Activated naive CD8-positive, alpha-beta T cell treated with anti-CD3 and anti-CD28 coated beads, Interleukin-2, amount 10 ng/mL, durations not matched to agents 7 days and 5 days (primary cell): ENCODE measurements at regions not wholly inside any gene's neighbourhood (a gene's known extent, or its start where the extent isn't known, plus 50 kb on each side); places are given as distances from the start of the nearest gene placed in this dataset.
"Not testable (repeated sequence)": the region's sequence is repeated elsewhere in the genome, so short reads cannot be mapped to it uniquely, and the experiment has no call there.

Experiments
- ATAC-seq: fragments of 150-1000 bp; cut with Tn5 transposase; one replicate; pipeline ENCODE4 v1.10.0; 2021; ENCODE audit warnings: low read depth, moderate library complexity
- POLR2A ChIA-PET: fragments of 350-600 bp; sonication (Branson Sonifier 250); formaldehyde crosslinking; loops from one replicate; lab custom pipeline; 2021; ENCODE audit warnings: antibody characterized with exemption; lab: Charles Lee
- DNase-seq: peaks from one replicate; pipeline ENCODE4 v3.0.0; 2021
- H3K27ac Mint-ChIP-seq: one replicate; pipeline ENCODE4 v1.8.0; 2022; ENCODE audit warnings: mild to moderate bottlenecking, mixed read lengths
- H3K27me3 Mint-ChIP-seq: one replicate; pipeline ENCODE4 v1.8.0; 2022; ENCODE audit warnings: mild to moderate bottlenecking, moderate library complexity, mixed read lengths
- H3K36me3 Mint-ChIP-seq: one replicate; pipeline ENCODE4 v1.8.0; 2021; ENCODE audit warnings: mild to moderate bottlenecking, mixed read lengths
- H3K4me1 Mint-ChIP-seq: one replicate; pipeline ENCODE4 v1.8.0; 2021; ENCODE audit warnings: mixed read lengths
- H3K4me3 Mint-ChIP-seq: one replicate; pipeline ENCODE4 v1.8.0; 2022; ENCODE audit warnings: mild to moderate bottlenecking, moderate library complexity, mixed read lengths
- H3K9me3 Mint-ChIP-seq: one replicate; pipeline ENCODE4 v1.8.0; 2021; ENCODE audit warnings: mixed read lengths

DNA sequence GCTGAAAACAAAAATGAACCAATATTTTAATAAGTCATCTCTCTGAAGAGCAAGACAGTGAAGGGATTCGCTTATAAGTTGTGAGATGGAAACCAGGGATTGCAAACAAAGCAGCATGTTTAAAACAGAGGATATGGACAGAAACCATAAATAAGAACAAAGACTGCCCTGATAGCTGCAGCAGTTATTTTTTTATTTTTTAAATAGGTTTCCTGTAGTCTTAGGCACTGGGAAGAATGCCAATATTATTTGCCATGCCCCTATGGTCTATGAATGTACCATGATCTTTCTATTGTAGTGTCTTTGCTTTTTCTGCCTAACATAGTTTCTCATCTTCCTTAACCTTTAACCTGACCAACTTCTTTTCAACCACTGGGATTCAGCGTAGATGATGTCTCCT, 1334.0 kb upstream of the NRXN1 start:
- no peaks in the 10 kb centered on the region for H3K4me1 Mint-ChIP-seq
- H3K36me3 Mint-ChIP-seq = no peaks in the 10 kb centered on the region
- H3K27me3 Mint-ChIP-seq = no peaks in the 10 kb centered on the region
- DNase-seq (no peak), ATAC-seq (no peak)
- H3K9me3 Mint-ChIP-seq = no peaks in the 10 kb centered on the region
- no peak overlapping the region for H3K4me3 Mint-ChIP-seq
- POLR2A ChIA-PET = no interaction called here
- no peak overlapping the region for H3K27ac Mint-ChIP-seq

DNA sequence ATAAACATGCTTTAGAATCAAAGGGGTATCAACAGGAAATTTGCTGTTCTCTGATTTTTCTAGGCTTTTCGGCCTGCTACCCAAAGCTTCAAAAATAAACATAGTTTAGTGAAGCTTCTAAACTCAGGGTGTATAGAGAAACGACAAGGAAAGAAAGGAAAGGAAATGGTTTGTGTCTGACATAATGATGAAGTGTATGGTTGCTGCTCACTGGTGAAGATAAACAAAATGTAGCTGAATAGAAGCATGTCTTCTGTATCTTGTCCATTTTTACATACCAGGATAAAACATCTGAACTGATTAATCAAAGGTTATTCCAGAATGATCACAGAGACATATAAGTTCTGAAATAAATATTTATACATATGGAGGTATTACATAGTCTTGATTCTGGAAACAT, 1324.6 kb upstream of the NRXN1 start:
- no peak for DNase-seq
- ATAC-seq = no peak
- no peak overlapping the region for H3K27ac Mint-ChIP-seq
- H3K27me3 Mint-ChIP-seq = no peaks in the 10 kb centered on the region
- POLR2A ChIA-PET = no interaction called here
- H3K4me3 Mint-ChIP-seq = no peak overlapping the region
- H3K9me3 Mint-ChIP-seq = peaks cover 3% of the 10 kb centered on the region
- no peaks in the 10 kb centered on the region for H3K4me1 Mint-ChIP-seq
- no peaks in the 10 kb centered on the region for H3K36me3 Mint-ChIP-seq

DNA sequence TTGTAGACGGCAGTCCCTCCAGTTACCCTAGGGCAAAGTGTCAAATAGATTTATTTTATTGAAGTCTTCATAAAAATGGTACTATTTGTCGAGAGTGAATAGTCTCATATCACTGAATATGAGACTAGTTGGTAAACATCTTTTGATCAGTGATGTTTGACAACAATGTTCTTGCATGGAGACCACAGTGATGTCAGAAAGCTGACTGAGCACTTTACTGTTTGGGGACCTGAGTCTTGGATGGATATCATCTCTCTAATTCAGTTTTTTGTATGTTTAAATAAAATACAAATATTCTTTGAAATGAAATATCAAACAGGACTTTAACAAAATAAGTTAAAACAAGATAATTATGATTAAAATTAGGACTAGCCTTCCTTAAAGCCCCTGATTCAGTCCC, 1315.4 kb upstream of the NRXN1 start:
- DNase-seq = no peak
- H3K27ac Mint-ChIP-seq = no peak overlapping the region
- H3K4me3 Mint-ChIP-seq = no peak overlapping the region
- peaks cover 9% of the 10 kb centered on the region for H3K9me3 Mint-ChIP-seq
- no peaks in the 10 kb centered on the region for H3K36me3 Mint-ChIP-seq
- no peaks in the 10 kb centered on the region for H3K27me3 Mint-ChIP-seq
- no peak for ATAC-seq
- POLR2A ChIA-PET = no interaction called here
- H3K4me1 Mint-ChIP-seq = no peaks in the 10 kb centered on the region

GRCh38 chr2:52345676-52346075, 1313.7 kb upstream of the NRXN1 start:
- POLR2A ChIA-PET = no interaction called here
- DNase-seq = no peak
- H3K36me3 Mint-ChIP-seq = no peaks in the 10 kb centered on the region
- no peaks in the 10 kb centered on the region for H3K27me3 Mint-ChIP-seq
- H3K27ac Mint-ChIP-seq = no peak overlapping the region
- no peak overlapping the region for H3K4me3 Mint-ChIP-seq
- no peaks in the 10 kb centered on the region for H3K4me1 Mint-ChIP-seq
- ATAC-seq = no peak
- H3K9me3 Mint-ChIP-seq = peaks cover 9% of the 10 kb centered on the region

GRCh38 chr2:52345082-52345481, 1313.2 kb upstream of the NRXN1 start:
- POLR2A ChIA-PET = no interaction called here
- Mint-ChIP-seq H3K36me3 (no peaks in the 10 kb centered on the region), H3K4me1 (no peaks in the 10 kb centered on the region), H3K4me3 (no peak overlapping the region), H3K27me3 (no peaks in the 10 kb centered on the region), H3K9me3 (peaks cover 9% of the 10 kb centered on the region), H3K27ac (no peak overlapping the region)
- ATAC-seq (no peak), DNase-seq (no peak)

GRCh38 chr2:52343706-52344266, 1311.9 kb upstream of the NRXN1 start:
- ATAC-seq (no peak), DNase-seq (no peak)
- Mint-ChIP-seq H3K9me3 (peaks cover 3% of the 10 kb centered on the region), H3K27ac (no peak overlapping the region), H3K27me3 (no peaks in the 10 kb centered on the region), H3K4me1 (no peaks in the 10 kb centered on the region), H3K36me3 (no peaks in the 10 kb centered on the region), H3K4me3 (no peak overlapping the region)
- POLR2A ChIA-PET = no interaction called here

GRCh38 chr2:52343010-52343409, 1311.1 kb upstream of the NRXN1 start:
- no peaks in the 10 kb centered on the region for H3K27me3 Mint-ChIP-seq
- DNase-seq (no peak), ATAC-seq (no peak)
- H3K4me3 Mint-ChIP-seq = no peak overlapping the region
- POLR2A ChIA-PET = no interaction called here
- no peak overlapping the region for H3K27ac Mint-ChIP-seq
- H3K4me1 Mint-ChIP-seq = no peaks in the 10 kb centered on the region
- no peaks in the 10 kb centered on the region for H3K36me3 Mint-ChIP-seq
- peaks cover 2% of the 10 kb centered on the region for H3K9me3 Mint-ChIP-seq

DNA sequence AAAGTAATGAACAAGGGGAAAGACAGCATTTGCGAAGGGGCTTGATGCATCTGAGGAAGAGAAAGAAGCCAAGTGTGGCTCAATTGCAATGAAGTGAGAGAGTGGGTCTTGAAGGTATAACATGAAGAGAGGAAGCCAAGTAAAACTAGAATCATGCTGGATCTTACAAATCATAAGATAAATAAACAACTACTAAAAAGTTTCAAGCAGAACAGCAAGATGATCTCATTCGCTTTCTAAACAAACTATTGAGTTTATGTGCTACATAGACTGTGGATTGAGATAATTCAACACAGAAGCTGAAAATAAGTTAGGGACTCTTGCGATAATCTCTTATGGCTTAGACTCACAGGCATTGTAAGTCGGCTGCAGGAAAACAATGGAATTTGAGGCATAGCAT, 1310.5 kb upstream of the NRXN1 start:
- H3K4me3 Mint-ChIP-seq = no peak overlapping the region
- H3K4me1 Mint-ChIP-seq = no peaks in the 10 kb centered on the region
- no peaks in the 10 kb centered on the region for H3K27me3 Mint-ChIP-seq
- no peaks in the 10 kb centered on the region for H3K36me3 Mint-ChIP-seq
- peaks cover 4% of the 10 kb centered on the region for H3K9me3 Mint-ChIP-seq
- ATAC-seq (no peak), DNase-seq (no peak)
- POLR2A ChIA-PET = no interaction called here
- no peak overlapping the region for H3K27ac Mint-ChIP-seq

GRCh38 chr2:52341732-52342131, 1309.8 kb upstream of the NRXN1 start:
- POLR2A ChIA-PET = no interaction called here

GRCh38 chr2:52340171-52340570, 1308.2 kb upstream of the NRXN1 start:
- H3K4me3 Mint-ChIP-seq = no peak overlapping the region
- ATAC-seq (no peak), DNase-seq (no peak)
- POLR2A ChIA-PET = no interaction called here
- peaks cover 2% of the 10 kb centered on the region for H3K9me3 Mint-ChIP-seq
- no peaks in the 10 kb centered on the region for H3K4me1 Mint-ChIP-seq
- H3K27me3 Mint-ChIP-seq = no peaks in the 10 kb centered on the region
- no peak overlapping the region for H3K27ac Mint-ChIP-seq
- no peaks in the 10 kb centered on the region for H3K36me3 Mint-ChIP-seq

More at GRCh38 chr2:52341732-52342131, 1309.8 kb upstream of the NRXN1 start:
- DNase-seq = no peak
- ATAC-seq = no peak
- no peaks in the 10 kb centered on the region for H3K4me1 Mint-ChIP-seq
- H3K4me3 Mint-ChIP-seq = no peak overlapping the region
- H3K36me3 Mint-ChIP-seq = no peaks in the 10 kb centered on the region
- no peaks in the 10 kb centered on the region for H3K27me3 Mint-ChIP-seq
- H3K27ac Mint-ChIP-seq = no peak overlapping the region
- peaks cover 4% of the 10 kb centered on the region for H3K9me3 Mint-ChIP-seq

GRCh38 chr2:52337786-52338185, 1305.9 kb upstream of the NRXN1 start:
- H3K27me3 Mint-ChIP-seq, DNase-seq, H3K4me3 Mint-ChIP-seq, H3K27ac Mint-ChIP-seq, ATAC-seq, H3K4me1 Mint-ChIP-seq, H3K9me3 Mint-ChIP-seq, POLR2A ChIA-PET, H3K36me3 Mint-ChIP-seq: not testable (repeated sequence)

DNA sequence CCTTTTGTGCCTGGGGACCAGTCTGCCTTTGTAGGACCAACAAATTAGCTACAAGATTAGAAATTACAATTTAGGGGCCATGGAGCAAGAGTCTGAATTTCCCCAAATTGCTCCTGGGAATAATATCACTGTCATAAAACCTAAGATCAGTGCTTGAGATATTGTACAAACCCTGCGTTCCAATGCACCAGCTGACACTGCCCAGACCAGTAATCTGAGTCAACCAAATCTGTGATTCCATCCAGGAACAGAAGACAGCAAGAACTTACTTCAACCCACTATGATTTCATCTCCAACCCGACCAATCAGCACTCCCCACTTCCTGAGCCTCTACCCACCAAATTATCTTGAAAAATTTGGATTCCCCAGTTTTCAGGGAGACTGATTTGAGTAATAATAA, 1305.0 kb upstream of the NRXN1 start:
- DNase-seq = no peak
- Mint-ChIP-seq H3K27me3 (no peaks in the 10 kb centered on the region), H3K36me3 (no peaks in the 10 kb centered on the region), H3K4me3 (no peak overlapping the region), H3K9me3 (peaks cover 2% of the 10 kb centered on the region), H3K27ac (no peak overlapping the region), H3K4me1 (no peaks in the 10 kb centered on the region)
- ATAC-seq = no peak
- POLR2A ChIA-PET = no interaction called here

DNA sequence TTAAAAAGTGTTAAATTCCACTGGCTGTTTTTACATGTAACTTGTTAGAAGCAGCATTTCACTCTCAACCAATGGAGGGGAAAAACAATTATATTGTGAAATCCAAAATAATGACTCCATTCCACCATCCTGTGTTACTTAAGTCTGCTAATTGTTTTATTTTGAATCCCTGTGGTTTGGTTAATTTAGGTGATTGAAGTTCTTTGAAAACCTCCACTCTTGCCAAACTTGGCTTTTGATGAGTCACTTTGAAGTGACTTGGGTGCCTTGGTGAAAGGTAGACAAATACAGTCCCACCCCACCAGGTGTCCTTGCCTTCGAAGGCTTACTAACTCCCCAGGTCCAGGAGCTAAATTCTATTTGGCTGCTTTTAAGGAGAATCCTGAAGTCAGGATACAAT, 1303.8 kb upstream of the NRXN1 start:
- no peak overlapping the region for H3K27ac Mint-ChIP-seq
- no peaks in the 10 kb centered on the region for H3K27me3 Mint-ChIP-seq
- no peaks in the 10 kb centered on the region for H3K4me1 Mint-ChIP-seq
- H3K36me3 Mint-ChIP-seq = no peaks in the 10 kb centered on the region
- ATAC-seq = no peak
- no peak for DNase-seq
- POLR2A ChIA-PET = no interaction called here
- H3K4me3 Mint-ChIP-seq = no peak overlapping the region
- peaks cover 3% of the 10 kb centered on the region for H3K9me3 Mint-ChIP-seq

DNA sequence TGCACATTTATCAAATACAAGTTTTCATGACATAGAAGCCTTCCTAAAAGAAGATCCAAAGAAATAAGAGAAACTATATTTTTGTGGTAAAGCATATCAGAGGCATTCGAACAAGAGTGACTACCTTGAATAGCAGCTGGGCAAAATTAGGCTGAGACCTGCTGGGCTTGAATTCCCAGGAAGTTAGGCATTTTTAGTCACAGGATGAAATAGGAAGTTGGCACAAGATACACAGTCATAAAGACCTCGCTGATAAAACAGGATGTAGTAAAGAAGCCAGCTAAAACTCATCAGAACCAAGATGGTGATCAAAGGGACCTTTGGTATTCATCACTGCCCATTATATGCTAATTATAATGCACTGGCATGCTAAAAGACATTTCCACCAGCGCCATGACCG, 1302.3 kb upstream of the NRXN1 start:
- H3K36me3 Mint-ChIP-seq = no peaks in the 10 kb centered on the region
- H3K27me3 Mint-ChIP-seq = no peaks in the 10 kb centered on the region
- peaks cover 3% of the 10 kb centered on the region for H3K9me3 Mint-ChIP-seq
- H3K4me3 Mint-ChIP-seq = no peak overlapping the region
- POLR2A ChIA-PET = no interaction called here
- ATAC-seq (no peak), DNase-seq (no peak)
- H3K4me1 Mint-ChIP-seq = no peaks in the 10 kb centered on the region
- H3K27ac Mint-ChIP-seq = no peak overlapping the region

DNA sequence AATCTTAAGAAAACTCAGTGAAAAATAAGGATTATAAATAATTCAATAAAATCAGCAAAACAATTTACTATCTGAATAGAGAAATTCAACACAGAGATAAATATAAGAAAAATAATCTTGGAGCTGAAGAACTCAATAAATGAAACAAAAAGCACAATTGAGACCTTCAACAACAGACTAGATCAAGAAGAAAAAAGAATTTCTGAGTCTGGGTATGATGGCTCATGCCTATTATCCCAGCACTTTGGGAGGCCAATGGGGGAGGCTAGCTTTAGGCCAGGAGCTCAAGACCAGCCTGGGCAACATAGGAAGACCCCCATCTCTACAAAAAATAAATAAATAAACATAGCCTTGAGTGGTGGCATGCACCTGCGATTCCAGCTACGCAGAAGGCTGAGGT, 1295.7 kb upstream of the NRXN1 start:
- POLR2A ChIA-PET = no interaction called here
- Mint-ChIP-seq H3K9me3 (peaks cover 6% of the 10 kb centered on the region), H3K4me3 (no peak overlapping the region), H3K27ac (no peak overlapping the region), H3K27me3 (no peaks in the 10 kb centered on the region), H3K36me3 (no peaks in the 10 kb centered on the region), H3K4me1 (no peaks in the 10 kb centered on the region)
- no peak for ATAC-seq
- DNase-seq = no peak
